ENCODE measurements at regions not wholly inside any gene's neighbourhood (a gene's known extent, or its start where the extent isn't known, plus 50 kb on each side); places are given as distances from the start of the nearest gene placed in this dataset.

DNA sequence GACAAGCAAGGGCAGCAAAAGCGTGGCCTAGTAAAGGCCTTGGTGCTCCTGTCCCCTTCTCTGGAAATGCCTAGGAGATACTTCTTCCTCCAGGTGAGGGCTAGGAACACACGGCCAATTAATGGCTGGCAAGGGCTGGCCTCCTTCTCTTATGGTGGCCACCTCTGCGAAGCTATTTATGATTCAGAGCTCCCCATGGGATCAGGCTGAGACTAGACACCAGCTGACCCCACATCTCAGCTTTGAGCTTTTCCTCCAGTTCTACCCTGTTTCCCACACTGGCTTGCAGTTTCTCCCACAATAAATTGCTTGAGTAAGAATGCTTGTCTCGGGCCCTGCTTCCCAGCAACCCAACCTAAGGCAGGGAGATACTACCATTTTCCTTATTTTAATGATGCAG is 53.7 kb downstream of the CAMK2N1 start:
- H3K27me3 ChIP-seq (ENCODE audit: control insufficient read depth, insufficient read depth, low read length) = peaks cover 4% of the 10 kb centered on the region
- no peaks in the 10 kb centered on the region for H3K36me3 ChIP-seq (ENCODE audit: control insufficient read depth, insufficient read depth, low read length)
- no peak for FAIRE-seq
- no peak overlapping the region for H3K4me3 ChIP-seq (ENCODE audit: low read depth, low read length)
- no peak for DNase-seq (ENCODE audit: low read depth)
- TF ChIP-seq CTCF (IDR thresholded peaks at IDR 0.05; ENCODE audit: insufficient read depth, low read length, severe bottlenecking) = no peak

DNA sequence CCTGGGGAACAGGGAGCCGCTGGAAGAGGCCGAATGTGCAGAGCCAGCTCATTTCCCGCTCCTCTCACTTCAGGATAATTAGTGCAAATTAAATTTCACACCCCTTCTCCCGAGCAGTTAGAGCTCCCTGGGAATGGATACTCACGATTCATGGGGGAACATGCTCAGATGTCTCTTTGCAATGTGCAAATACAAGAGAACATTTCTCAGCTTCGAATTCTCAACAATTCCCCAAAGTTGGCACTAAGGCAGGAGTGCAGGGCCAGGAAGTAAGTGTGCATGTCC is 54.9 kb downstream of the CAMK2N1 start:
- DNase-seq (ENCODE audit: low read depth) (no peak), FAIRE-seq (no peak)
- no peak overlapping the region for H3K4me3 ChIP-seq (ENCODE audit: low read depth, low read length)
- no peak for TF ChIP-seq CTCF (IDR thresholded peaks at IDR 0.05; ENCODE audit: insufficient read depth, low read length, severe bottlenecking)
- H3K36me3 ChIP-seq (ENCODE audit: control insufficient read depth, insufficient read depth, low read length) = no peaks in the 10 kb centered on the region
- peaks cover 4% of the 10 kb centered on the region for H3K27me3 ChIP-seq (ENCODE audit: control insufficient read depth, insufficient read depth, low read length)

GRCh38 chr1:20430355-20431175 is 55.4 kb downstream of the CAMK2N1 start:
- FAIRE-seq = no peak
- H3K27me3 ChIP-seq (ENCODE audit: control insufficient read depth, insufficient read depth, low read length) = peaks cover 2% of the 10 kb centered on the region
- peak; percentile 79 for TF ChIP-seq CTCF (IDR thresholded peaks at IDR 0.05; ENCODE audit: insufficient read depth, low read length, severe bottlenecking)
- H3K36me3 ChIP-seq (ENCODE audit: control insufficient read depth, insufficient read depth, low read length) = no peaks in the 10 kb centered on the region
- no peak overlapping the region for H3K4me3 ChIP-seq (ENCODE audit: low read depth, low read length)
- no peak for DNase-seq (ENCODE audit: low read depth)

DNA sequence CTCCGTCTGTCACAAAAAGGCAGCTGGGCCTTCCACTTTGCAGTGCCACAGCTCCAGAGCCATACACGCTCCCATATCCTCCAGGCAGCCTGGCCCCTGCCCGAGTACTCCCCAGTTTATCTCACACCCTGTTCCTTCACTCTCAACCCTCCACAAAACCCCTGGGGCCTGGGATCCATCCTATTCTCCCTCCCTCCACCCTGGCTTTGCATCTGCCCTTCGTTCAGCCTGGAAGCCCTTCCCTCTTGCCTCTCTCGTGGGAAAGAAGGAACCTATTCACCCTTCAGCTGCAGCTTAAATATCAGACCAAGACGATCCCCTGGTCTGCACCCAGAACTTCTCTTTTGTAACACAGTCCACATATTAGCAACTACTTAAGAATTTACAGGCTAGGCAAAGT is 56.7 kb downstream of the CAMK2N1 start:
- H3K36me3 ChIP-seq (ENCODE audit: control insufficient read depth, insufficient read depth, low read length) = no peaks in the 10 kb centered on the region
- DNase-seq (ENCODE audit: low read depth) (no peak), FAIRE-seq (no peak)
- no peak overlapping the region for H3K4me3 ChIP-seq (ENCODE audit: low read depth, low read length)
- no peaks in the 10 kb centered on the region for H3K27me3 ChIP-seq (ENCODE audit: control insufficient read depth, insufficient read depth, low read length)
- no peak for TF ChIP-seq CTCF (IDR thresholded peaks at IDR 0.05; ENCODE audit: insufficient read depth, low read length, severe bottlenecking)

DNA sequence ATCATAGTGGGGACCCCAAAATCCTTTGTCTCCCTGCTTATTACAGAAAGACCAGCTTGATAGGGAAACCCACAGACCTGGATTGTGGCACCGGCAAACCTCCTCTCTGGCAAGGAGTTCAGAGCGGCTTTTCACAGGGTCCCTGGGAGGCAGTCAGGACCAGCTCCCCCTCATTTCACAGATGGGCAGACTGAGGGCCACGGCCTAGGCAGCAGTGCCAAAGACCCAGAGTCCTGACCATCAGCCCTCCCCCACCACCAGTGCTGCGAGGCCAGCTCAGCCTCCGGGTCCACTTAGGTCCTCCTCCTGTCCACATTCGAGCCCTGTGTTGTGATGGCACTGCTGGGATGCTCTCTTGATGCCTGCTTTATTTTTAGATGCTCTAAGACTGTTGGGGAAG is 57.2 kb downstream of the CAMK2N1 start:
- DNase-seq (ENCODE audit: low read depth) = no peak
- TF ChIP-seq CTCF (IDR thresholded peaks at IDR 0.05; ENCODE audit: insufficient read depth, low read length, severe bottlenecking) = no peak
- no peaks in the 10 kb centered on the region for H3K27me3 ChIP-seq (ENCODE audit: control insufficient read depth, insufficient read depth, low read length)
- H3K4me3 ChIP-seq (ENCODE audit: low read depth, low read length) = no peak overlapping the region
- H3K36me3 ChIP-seq (ENCODE audit: control insufficient read depth, insufficient read depth, low read length) = no peaks in the 10 kb centered on the region
- FAIRE-seq = no peak

DNA sequence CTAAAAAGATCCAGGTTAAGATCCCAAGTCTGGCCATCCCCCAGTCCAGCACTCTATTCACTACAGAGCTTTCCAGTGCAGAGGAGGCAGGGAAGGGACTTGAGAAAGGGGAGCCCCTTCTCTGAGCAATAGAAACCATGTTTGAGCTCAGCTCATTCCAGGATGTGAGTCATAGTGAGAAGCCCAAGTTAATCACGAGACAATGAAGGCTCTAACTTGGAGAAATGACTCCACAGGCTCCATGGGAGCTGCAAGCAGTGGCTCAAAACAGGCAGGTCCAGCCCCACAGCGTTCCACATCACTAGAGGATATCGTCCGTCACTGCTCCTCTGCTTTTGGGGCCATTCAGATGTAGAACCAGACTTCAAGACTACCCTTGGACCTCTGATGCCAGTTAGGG is 59.1 kb downstream of the CAMK2N1 start:
- FAIRE-seq = peak; percentile 83
- DNase-seq (ENCODE audit: low read depth) = peak; percentile 94
- Histone ChIP-seq H3K4me3 (ENCODE audit: low read depth, low read length) (no peak overlapping the region), H3K27me3 (ENCODE audit: control insufficient read depth, insufficient read depth, low read length) (no peaks in the 10 kb centered on the region), H3K36me3 (ENCODE audit: control insufficient read depth, insufficient read depth, low read length) (no peaks in the 10 kb centered on the region)
- no peak for TF ChIP-seq CTCF (IDR thresholded peaks at IDR 0.05; ENCODE audit: insufficient read depth, low read length, severe bottlenecking)
